Spleen (tissue), 11 donors: ENCODE measurements at regions not wholly inside any gene's neighbourhood (a gene's known extent, or its start where the extent isn't known, plus 50 kb on each side); places are given as distances from the start of the nearest gene placed in this dataset.

ENCODE experiments used
- DNase-seq: peaks from one replicate; pipeline ENCODE4 v3.0.0-alpha.2; 2020
- H3K27ac ChIP-seq, 8 donors: fragments of 200-600 bp; sonication (generic) in 7 of 8; 1 replicate in 4 of 8; 2 replicates in 4 of 8; pipeline versions ENCODE4 v1.5.0 to v1.8.0; 2016 to 2021; ENCODE audit warnings: inconsistent platforms in 4 of 8, mild to moderate bottlenecking in 4 of 8, moderate library complexity in 1 of 8
- H3K27me3 ChIP-seq, 7 donors: fragments of 200-600 bp; sonication (generic) in 6 of 7; replicated peaks in 1 of 7; 1 replicate in 4 of 7; 2 replicates in 3 of 7; pipeline versions ENCODE4 v1.5.0 to v1.8.0; 2016 to 2021; ENCODE audit warnings: inconsistent platforms in 3 of 7, mild to moderate bottlenecking in 1 of 7
- H3K36me3 ChIP-seq, 6 donors: fragments of 200-600 bp; sonication (generic) in 5 of 6; 1 replicate in 4 of 6; 2 replicates in 2 of 6; pipeline versions ENCODE4 v1.5.0 to v1.8.0; 2016 to 2021; ENCODE audit warnings: inconsistent platforms in 2 of 6
- H3K4me1 ChIP-seq, 6 donors: fragments of 200-600 bp; sonication (generic) in 5 of 6; 1 replicate in 3 of 6; 2 replicates in 3 of 6; pipeline versions ENCODE4 v1.5.0 to v1.8.0; 2016 to 2021; ENCODE audit warnings: inconsistent platforms in 3 of 6
- H3K4me3 ChIP-seq, 8 donors: fragments of 200-600 bp; sonication (generic) in 7 of 8; 1 replicate in 4 of 8; 2 replicates in 4 of 8; pipeline versions ENCODE4 v1.5.0 to v1.8.0; 2016 to 2021; ENCODE audit warnings: inconsistent platforms in 4 of 8, mild to moderate bottlenecking in 4 of 8, moderate library complexity in 2 of 8
- H3K9me3 ChIP-seq, 8 donors: fragments of 200-600 bp; sonication (generic) in 7 of 8; 1 replicate in 4 of 8; 2 replicates in 4 of 8; pipeline versions ENCODE4 v1.5.0 to v1.8.0; 2016 to 2021; ENCODE audit warnings: inconsistent platforms in 4 of 8
- CTCF ChIP-seq, 11 experiments: fragments of 200-600 bp in 7 of 11; fragments of 450-650 bp in 4 of 11; sonication (generic) in 4 of 11; IDR thresholded peaks in 8 of 11; conservative IDR thresholded peaks in 3 of 11; 1 replicate in 7 of 11; 2 replicates in 4 of 11; pipeline versions ENCODE4 v1.4.0 to v1.8.0; 2016 to 2021; ENCODE audit warnings: antibody characterized with exemption in 11 of 11, inconsistent platforms in 4 of 11, mild to moderate bottlenecking in 1 of 11
- POLR2A ChIP-seq, 3 donors: fragments of 450-650 bp; IDR thresholded peaks; one replicate each; pipeline ENCODE4 v1.5.1; 2017; ENCODE audit warnings: antibody characterized with exemption in 3 of 3, mild to moderate bottlenecking in 1 of 3
- POLR2AphosphoS5 ChIP-seq, 3 donors: sonication (generic); formaldehyde crosslinking; IDR thresholded peaks; one replicate each; pipeline ENCODE4 v1.5.1; 2017; ENCODE audit warnings: antibody characterized with exemption in 3 of 3
- WGBS, 5 donors: extraction: QIAGEN DNeasy Blood & Tissue Kit in 3 of 5; methylation state at CpG; one replicate each; pipeline versions ENCODE4 v1.1.5 to v1.1.7; 2013 to 2018; 5-methylcytosine and 5-hydroxymethylcytosine counted together
- intact Hi-C: fragments of 100-400 bp; cut with DNase I; formaldehyde crosslinking; loops from one replicate; pipeline ENCODE4 v1.15.0; 2023; ENCODE audit warnings: low total_unique reads
- donor health status: healthy with polysubstance abuse.
- donor health status: DM: no; HTN: no; CAD: no; lungs with moderate emphysema.
- donor health status: DM: no; HTN: no; CAD: no.
- donor health status: Bipolar disorder and iron deficiency.
- donor health status: healthy.
- donor health status: DM: no; HTN: no; CAD: no.
- donor health status: DM: yes; HTN: yes; CAD: no.

DNA sequence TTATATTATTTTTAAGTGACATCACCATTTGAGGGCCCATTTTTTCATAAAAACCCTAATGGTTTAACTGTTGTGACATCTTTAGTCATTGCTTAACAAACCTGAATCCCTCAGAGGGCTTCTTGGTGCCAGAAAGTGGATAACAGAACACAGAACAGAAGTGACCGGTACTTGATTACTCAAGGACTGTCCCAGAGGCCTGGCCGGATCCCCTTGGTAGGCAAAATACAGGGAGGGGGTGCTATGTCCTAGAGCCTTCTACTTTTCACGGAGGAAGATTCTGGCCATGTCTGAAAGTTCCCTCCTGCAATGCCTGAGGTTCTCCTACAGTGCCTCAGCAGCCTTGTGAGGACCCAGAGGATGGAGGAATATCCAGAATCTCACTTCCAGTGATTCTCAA is 94.3 kb upstream of the DCLK2 start:
- Histone ChIP-seq H3K9me3 (no peaks in the 10 kb centered on the region), H3K4me3 (no peak overlapping the region), H3K27ac (no peak overlapping the region), H3K36me3 (no peaks in the 10 kb centered on the region), H3K27me3 (no peaks in the 10 kb centered on the region), H3K4me1 (peaks cover 0 to 14% (median 6%) of the 10 kb centered on the region in 6 donors)
- 82 to 91% (median 83%) methylated on average over 3 of the region's 3 CpGs for whole genome bisulfite sequencing, 5 donors
- DNase-seq: no peak
- intact Hi-C loops: no loop called here
- TF ChIP-seq CTCF (IDR thresholded peaks at IDR 0.05 in 8 of 11, conservative IDR thresholded peaks at IDR 0.05 in 3 of 11) (no peak), POLR2AphosphoS5 (IDR thresholded peaks at IDR 0.05) (no peak), POLR2A (IDR thresholded peaks at IDR 0.05) (no peak)

DNA sequence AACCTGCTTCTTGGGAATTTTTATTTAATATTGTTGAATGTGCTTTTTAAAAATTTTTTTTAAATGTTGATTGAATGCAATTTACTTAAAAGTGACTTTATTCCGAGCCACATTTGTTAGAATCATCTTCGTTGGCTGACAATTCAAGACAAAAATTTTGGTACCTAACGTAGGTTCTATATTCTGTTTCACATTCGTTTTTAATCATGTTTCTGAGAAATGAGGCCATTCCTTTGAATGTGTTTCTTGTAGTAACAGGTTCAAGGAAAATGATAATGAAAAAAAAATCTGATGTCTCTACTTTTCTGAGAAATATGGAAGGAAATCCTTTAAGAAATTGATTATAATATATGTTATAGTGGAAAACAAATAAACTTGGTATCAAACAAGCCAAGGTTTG is 92.3 kb upstream of the DCLK2 start:
- Histone ChIP-seq H3K4me3 (no peak overlapping the region), H3K27me3 (no peaks in the 10 kb centered on the region), H3K9me3 (no peaks in the 10 kb centered on the region), H3K27ac (no peak overlapping the region), H3K36me3 (no peaks in the 10 kb centered on the region), H3K4me1 (peaks cover 0 to 14% (median 6%) of the 10 kb centered on the region in 6 donors)
- no peak for TF ChIP-seq POLR2AphosphoS5 (IDR thresholded peaks at IDR 0.05)
- TF ChIP-seq POLR2A (IDR thresholded peaks at IDR 0.05): no peak
- TF ChIP-seq CTCF (IDR thresholded peaks at IDR 0.05 in 8 of 11, conservative IDR thresholded peaks at IDR 0.05 in 3 of 11): no peak
- intact Hi-C loops: no loop called here
- WGBS, 5 donors: 65 to 88% (median 80%) methylated on average over 4 of the region's 4 CpGs
- DNase-seq: no peak

DNA sequence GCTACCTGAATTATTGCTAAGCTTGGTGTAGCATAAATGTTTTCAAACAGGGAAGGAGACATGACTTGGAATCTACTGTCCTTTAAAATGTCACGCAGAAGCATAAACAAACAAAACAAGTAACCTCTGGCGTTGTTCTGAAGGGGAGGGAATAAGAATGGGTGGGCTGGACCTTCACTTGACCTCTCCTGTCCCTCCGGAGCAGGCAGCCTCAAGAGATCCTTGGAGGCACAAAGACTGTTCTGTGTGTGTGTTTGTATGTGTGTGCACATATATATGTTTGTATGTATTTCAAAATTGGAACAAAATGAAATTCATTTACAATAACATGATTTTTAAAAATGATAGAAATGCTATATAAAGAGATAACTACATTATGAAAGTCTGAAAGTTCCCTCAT is 91.3 kb upstream of the DCLK2 start:
- Histone ChIP-seq H3K9me3 (no peaks in the 10 kb centered on the region), H3K27ac (no peak overlapping the region), H3K4me1 (peaks cover 0 to 14% (median 6%) of the 10 kb centered on the region in 6 donors), H3K4me3 (no peak overlapping the region), H3K36me3 (no peaks in the 10 kb centered on the region), H3K27me3 (no peaks in the 10 kb centered on the region)
- TF ChIP-seq POLR2A (IDR thresholded peaks at IDR 0.05): no peak
- TF ChIP-seq POLR2AphosphoS5 (IDR thresholded peaks at IDR 0.05): no peak
- intact Hi-C loops: no loop called here
- WGBS, 5 donors: 61 to 74% (median 65%) methylated on average over 3 of the region's 3 CpGs
- DNase-seq: no peak

GRCh38 chr4:149987330-149988086 is 90.7 kb upstream of the DCLK2 start:
- Histone ChIP-seq H3K4me1 (peaks cover 0 to 14% (median 6%) of the 10 kb centered on the region in 6 donors), H3K36me3 (no peaks in the 10 kb centered on the region), H3K27ac (peak overlapping the region in 1 of 8 donors; percentile 14), H3K27me3 (no peaks in the 10 kb centered on the region), H3K9me3 (no peaks in the 10 kb centered on the region), H3K4me3 (no peak overlapping the region)
- intact Hi-C loops: no loop called here
- WGBS, 5 donors: 55 to 64% (median 61%) methylated on average over 4 of the region's 4 CpGs
- TF ChIP-seq POLR2AphosphoS5 (IDR thresholded peaks at IDR 0.05) (no peak), CTCF (IDR thresholded peaks at IDR 0.05 in 8 of 11, conservative IDR thresholded peaks at IDR 0.05 in 3 of 11) (no peak), POLR2A (IDR thresholded peaks at IDR 0.05) (no peak)
- no peak for DNase-seq
